Lower lobe of right lung (tissue), 2 donors: ENCODE measurements at regions not wholly inside any gene's neighbourhood (a gene's known extent, or its start where the extent isn't known, plus 50 kb on each side); places are given as distances from the start of the nearest gene placed in this dataset.

Experiments
- ATAC-seq, 2 donors: fragments of 200-7000 bp; cut with Tn5 transposase; one replicate each; pipeline ENCODE4 v1.9.1; 2020 to 2022; ENCODE audit warnings: mild to moderate bottlenecking in 2 of 2, moderate library complexity in 2 of 2
- DNase-seq: peaks from one replicate; pipeline ENCODE4 v3.0.0-alpha.2; 2020
- H3K27ac ChIP-seq: fragments of 200-600 bp; one replicate; pipeline ENCODE4 v1.8.0; 2022
- H3K27me3 ChIP-seq: fragments of 200-600 bp; one replicate; pipeline ENCODE4 v1.8.0; 2022; ENCODE audit warnings: low read depth
- H3K36me3 ChIP-seq: fragments of 200-600 bp; one replicate; pipeline ENCODE4 v1.8.0; 2022; ENCODE audit warnings: mild to moderate bottlenecking
- H3K4me1 ChIP-seq: fragments of 200-600 bp; one replicate; pipeline ENCODE4 v1.8.0; 2022
- H3K4me3 ChIP-seq: fragments of 200-600 bp; one replicate; pipeline ENCODE4 v1.8.0; 2022; ENCODE audit warnings: mild to moderate bottlenecking
- H3K9me3 ChIP-seq: fragments of 200-600 bp; one replicate; pipeline ENCODE4 v1.8.0; 2022
- CTCF ChIP-seq: fragments of 200-600 bp; IDR thresholded peaks from one replicate; pipeline ENCODE4 v1.8.0; 2022; ENCODE audit warnings: antibody characterized with exemption, mild to moderate bottlenecking
- intact Hi-C: fragments of 100-400 bp; cut with DNase I; formaldehyde crosslinking; loops from one replicate; pipeline ENCODE4 v1.11.0; 2022
- donor health status: DM: no; HTN: yes; CAD: no; lungs with severe emphysema.

- intact Hi-C loops: no loop called here
- TF ChIP-seq CTCF: no peak
- H3K27me3 ChIP-seq: no peaks in the 10 kb centered on the region
- ATAC-seq: no peak
- no peaks in the 10 kb centered on the region for H3K4me1 ChIP-seq
- peaks cover 9% of the 10 kb centered on the region for H3K9me3 ChIP-seq
- no peak overlapping the region for H3K4me3 ChIP-seq
- H3K36me3 ChIP-seq: no peaks in the 10 kb centered on the region
- H3K27ac ChIP-seq: no peak overlapping the region
- DNase-seq: no peak
Measured at GRCh38 chr16:50436271-50436670, 67.5 kb upstream of the BRD7 start.

GRCh38 chr16:50434872-50435478 lies 66.2 kb upstream of the BRD7 start:
- DNase-seq (no peak), ATAC-seq (no peak)
- Histone ChIP-seq H3K4me1 (no peaks in the 10 kb centered on the region), H3K9me3 (peaks cover 9% of the 10 kb centered on the region), H3K27me3 (no peaks in the 10 kb centered on the region), H3K36me3 (no peaks in the 10 kb centered on the region), H3K27ac (no peak overlapping the region), H3K4me3 (no peak overlapping the region)
- intact Hi-C loops: no loop called here
- TF ChIP-seq CTCF: no peak

DNA sequence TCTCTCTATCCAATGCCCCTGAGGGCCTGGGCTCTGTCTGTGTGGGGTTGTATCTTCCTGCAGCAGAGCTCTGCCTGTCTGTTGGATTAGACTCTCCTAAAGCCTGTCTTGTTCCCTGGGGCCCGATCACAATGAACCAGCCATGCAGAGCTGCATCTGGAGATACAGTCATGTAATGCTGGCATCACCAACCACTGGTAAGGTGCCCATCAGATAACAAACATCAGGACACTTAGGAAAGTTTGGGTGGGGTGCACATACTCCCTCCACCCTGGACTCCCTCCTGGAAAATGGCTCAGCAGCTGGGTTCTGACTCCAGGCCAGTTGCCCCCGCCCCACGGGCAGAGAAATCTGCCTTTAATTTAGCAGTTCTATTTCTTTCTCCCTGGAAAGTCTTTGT lies 61.3 kb upstream of the BRD7 start:
- Histone ChIP-seq H3K4me1 (no peaks in the 10 kb centered on the region), H3K9me3 (no peaks in the 10 kb centered on the region), H3K4me3 (no peak overlapping the region), H3K27me3 (no peaks in the 10 kb centered on the region), H3K36me3 (no peaks in the 10 kb centered on the region), H3K27ac (no peak overlapping the region)
- TF ChIP-seq CTCF: no peak
- ATAC-seq (no peak), DNase-seq (no peak)
- intact Hi-C loops: no loop called here

DNA sequence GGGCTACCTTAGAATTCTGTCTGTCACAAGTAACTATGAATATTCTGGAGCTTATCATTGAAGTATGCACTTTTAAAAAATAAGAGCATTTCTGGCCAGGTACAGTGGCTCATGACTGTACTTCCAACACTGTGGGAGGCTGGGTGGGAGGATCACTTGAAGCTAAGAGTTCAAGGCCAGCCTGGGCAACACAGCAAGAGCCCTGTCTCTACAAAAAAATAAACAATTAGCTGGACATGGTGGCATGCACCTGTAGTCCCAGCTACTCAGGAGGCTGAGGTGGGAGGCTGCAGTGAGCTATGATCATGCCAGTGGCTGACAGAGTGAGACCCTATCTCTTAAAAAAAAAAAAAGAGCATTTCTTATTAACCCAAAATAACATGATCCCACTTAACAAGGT lies 60.0 kb upstream of the BRD7 start:
- no peak for TF ChIP-seq CTCF
- intact Hi-C loops: no loop called here
- no peak overlapping the region for H3K4me3 ChIP-seq
- H3K27ac ChIP-seq: no peak overlapping the region
- H3K27me3 ChIP-seq: no peaks in the 10 kb centered on the region
- no peaks in the 10 kb centered on the region for H3K36me3 ChIP-seq
- no peaks in the 10 kb centered on the region for H3K9me3 ChIP-seq
- no peaks in the 10 kb centered on the region for H3K4me1 ChIP-seq
- DNase-seq (no peak), ATAC-seq (no peak)

DNA sequence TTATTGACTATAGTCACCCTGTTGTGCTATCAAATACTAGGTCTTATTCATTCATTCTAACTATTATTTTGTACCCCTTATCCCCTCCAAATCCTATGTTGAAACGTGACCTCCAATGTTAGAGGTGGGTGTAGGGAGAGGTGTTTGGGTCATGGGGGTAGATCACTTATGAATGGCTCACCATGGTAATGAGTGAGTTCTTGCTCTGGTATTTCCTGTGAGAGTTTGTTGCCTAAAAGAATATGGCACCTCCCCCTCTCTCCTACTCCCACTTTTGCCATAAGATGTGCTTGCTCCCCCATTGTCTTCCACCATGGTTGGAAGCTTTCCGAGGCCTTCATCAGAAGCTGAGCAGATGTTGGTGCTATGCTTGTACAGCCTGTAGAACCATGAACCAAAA lies 59.3 kb upstream of the BRD7 start:
- no peak overlapping the region for H3K27ac ChIP-seq
- H3K9me3 ChIP-seq: no peaks in the 10 kb centered on the region
- H3K4me1 ChIP-seq: no peaks in the 10 kb centered on the region
- no peak for TF ChIP-seq CTCF
- no peak for ATAC-seq
- intact Hi-C loops: no loop called here
- no peak overlapping the region for H3K4me3 ChIP-seq
- H3K27me3 ChIP-seq: no peaks in the 10 kb centered on the region
- DNase-seq: no peak
- H3K36me3 ChIP-seq: no peaks in the 10 kb centered on the region

DNA sequence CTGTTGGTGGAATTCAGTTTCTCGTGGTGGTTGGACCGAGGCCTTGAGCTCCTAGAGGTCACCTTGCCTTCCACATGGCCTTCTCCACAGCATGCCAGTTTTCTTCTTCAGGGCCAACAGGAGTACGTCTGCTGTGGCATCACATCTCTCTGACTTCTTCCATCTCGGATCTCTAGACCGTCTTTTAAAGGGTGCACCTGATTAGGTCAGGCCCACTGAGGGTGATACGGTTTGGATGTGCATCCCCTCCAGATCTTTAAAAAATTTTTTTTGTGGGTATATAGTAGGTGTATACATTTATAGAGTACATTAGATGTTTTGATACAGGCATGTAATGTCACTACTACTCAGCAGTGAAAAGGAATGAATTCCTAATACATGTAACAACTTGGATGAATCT lies 58.3 kb upstream of the BRD7 start:
- DNase-seq (no peak), ATAC-seq (no peak)
- no peaks in the 10 kb centered on the region for H3K9me3 ChIP-seq
- H3K4me1 ChIP-seq: no peaks in the 10 kb centered on the region
- intact Hi-C loops: no loop called here
- no peak for TF ChIP-seq CTCF
- no peaks in the 10 kb centered on the region for H3K27me3 ChIP-seq
- H3K36me3 ChIP-seq: no peaks in the 10 kb centered on the region
- no peak overlapping the region for H3K4me3 ChIP-seq
- H3K27ac ChIP-seq: no peak overlapping the region
